CD4-positive, CD25-positive, alpha-beta regulatory T cell (primary cell): ENCODE measurements at regions not wholly inside any gene's neighbourhood (a gene's known extent, or its start where the extent isn't known, plus 50 kb on each side); places are given as distances from the start of the nearest gene placed in this dataset.

Experiments
- ATAC-seq, 2 donors: fragments of 150-1000 bp; cut with Tn5 transposase; one replicate each; pipeline ENCODE4 v1.10.0; 2021; ENCODE audit warnings: low read depth in 2 of 2, moderate number of reproducible peaks in 2 of 2, moderate library complexity in 1 of 2
- DNase-seq, 3 donors: peaks; one replicate each; pipeline versions ENCODE4 v3.0.0 to v3.0.0-alpha.2; 2012 to 2022; ENCODE audit warnings: mixed read lengths in 1 of 3
- H3K27ac ChIP-seq: one replicate; pipeline ENCODE4 v1.7.0; 2013; ENCODE audit warnings: mild to moderate bottlenecking, low read length; ENCODE audit not compliant: insufficient read depth, poor library complexity, severe bottlenecking
- H3K27me3 ChIP-seq: one replicate; pipeline ENCODE4 v1.7.0; 2013; ENCODE audit warnings: low read length; ENCODE audit not compliant: control insufficient read depth, insufficient read depth
- H3K36me3 ChIP-seq: one replicate; pipeline ENCODE4 v1.7.0; 2013; ENCODE audit warnings: mild to moderate bottlenecking, low read length, moderate library complexity; ENCODE audit not compliant: control insufficient read depth, insufficient read depth
- H3K4me1 ChIP-seq: 2 replicates; pipeline ENCODE4 v1.7.0; 2013; ENCODE audit warnings: mild to moderate bottlenecking, low read length; ENCODE audit not compliant: insufficient read depth, control insufficient read depth, poor library complexity, severe bottlenecking
- H3K4me3 ChIP-seq: one replicate; pipeline ENCODE4 v1.7.0; 2013; ENCODE audit warnings: low read depth, mild to moderate bottlenecking, low read length, moderate library complexity
- H3K9me3 ChIP-seq, 2 experiments: 1 replicate in 1 of 2; 2 replicates in 1 of 2; pipeline ENCODE4 v1.7.0; 2013; ENCODE audit warnings: low read length in 2 of 2, mild to moderate bottlenecking in 1 of 2, moderate library complexity in 1 of 2; ENCODE audit not compliant: control insufficient read depth in 2 of 2
- H3K27ac Mint-ChIP-seq, 3 donors: one replicate each; pipeline ENCODE4 v1.8.0; 2020 to 2022; ENCODE audit warnings: mild to moderate bottlenecking in 3 of 3, mixed read lengths in 3 of 3, moderate library complexity in 2 of 3
- H3K27me3 Mint-ChIP-seq: one replicate; pipeline ENCODE4 v1.8.0; 2022; ENCODE audit warnings: mild to moderate bottlenecking, mixed read lengths
- H3K36me3 Mint-ChIP-seq: one replicate; pipeline ENCODE4 v1.8.0; 2020; ENCODE audit warnings: mixed read lengths
- H3K4me1 Mint-ChIP-seq, 4 donors: one replicate each; pipeline ENCODE4 v1.8.0; 2020 to 2022; ENCODE audit warnings: mixed read lengths in 4 of 4, mild to moderate bottlenecking in 1 of 4
- H3K4me3 Mint-ChIP-seq, 4 donors: one replicate each; pipeline ENCODE4 v1.8.0; 2020 to 2022; ENCODE audit warnings: mild to moderate bottlenecking in 4 of 4, mixed read lengths in 4 of 4, moderate library complexity in 3 of 4
- H3K9me3 Mint-ChIP-seq, 7 donors: one replicate each; pipeline ENCODE4 v1.8.0; 2020 to 2022; ENCODE audit warnings: mixed read lengths in 7 of 7, mild to moderate bottlenecking in 3 of 7, moderate library complexity in 2 of 7

GRCh38 chr2:15703365-15703869 is 111.7 kb downstream of the DDX1 start:
- no peaks in the 10 kb centered on the region for H3K27me3 ChIP-seq
- no peaks in the 10 kb centered on the region for H3K4me1 ChIP-seq
- Mint-ChIP-seq H3K27ac (no peak overlapping the region), H3K4me1 (no peaks in the 10 kb centered on the region), H3K36me3 (no peaks in the 10 kb centered on the region), H3K4me3 (no peak overlapping the region), H3K9me3 (peaks cover 0 to 2% (median 0%) of the 10 kb centered on the region in 7 donors), H3K27me3 (no peaks in the 10 kb centered on the region)
- DNase-seq (no peak), ATAC-seq (no peak)
- H3K36me3 ChIP-seq: no peaks in the 10 kb centered on the region
- no peak overlapping the region for H3K27ac ChIP-seq
- no peak overlapping the region for H3K4me3 ChIP-seq
- no peaks in the 10 kb centered on the region for H3K9me3 ChIP-seq

- Histone ChIP-seq H3K27me3 (no peaks in the 10 kb centered on the region), H3K4me1 (no peaks in the 10 kb centered on the region), H3K27ac (no peak overlapping the region), H3K4me3 (no peak overlapping the region), H3K36me3 (no peaks in the 10 kb centered on the region), H3K9me3 (no peaks in the 10 kb centered on the region)
- ATAC-seq (no peak), DNase-seq (no peak)
- Mint-ChIP-seq H3K27ac (no peak overlapping the region), H3K36me3 (no peaks in the 10 kb centered on the region), H3K27me3 (no peaks in the 10 kb centered on the region), H3K9me3 (peaks cover 0 to 2% (median 0%) of the 10 kb centered on the region in 7 donors), H3K4me3 (no peak overlapping the region), H3K4me1 (no peaks in the 10 kb centered on the region)
These were observed 112.6 kb downstream of the DDX1 start for GRCh38 chr2:15704086-15704787.

GRCh38 chr2:15704788-15705115 is 113.1 kb downstream of the DDX1 start:
- no peak for ATAC-seq

GRCh38 chr2:15705310-15705709 is 113.6 kb downstream of the DDX1 start:
- no peak overlapping the region for H3K27ac Mint-ChIP-seq
- H3K36me3 Mint-ChIP-seq: no peaks in the 10 kb centered on the region

More at GRCh38 chr2:15704788-15705115, 113.1 kb downstream of the DDX1 start:
- Histone ChIP-seq H3K27me3 (no peaks in the 10 kb centered on the region), H3K9me3 (no peaks in the 10 kb centered on the region), H3K36me3 (no peaks in the 10 kb centered on the region), H3K4me1 (no peaks in the 10 kb centered on the region), H3K4me3 (no peak overlapping the region), H3K27ac (no peak overlapping the region)
- Mint-ChIP-seq H3K27ac (no peak overlapping the region), H3K4me3 (no peak overlapping the region), H3K36me3 (no peaks in the 10 kb centered on the region), H3K27me3 (no peaks in the 10 kb centered on the region), H3K9me3 (peaks cover 0 to 2% (median 0%) of the 10 kb centered on the region in 7 donors), H3K4me1 (no peaks in the 10 kb centered on the region)
- no peak for DNase-seq

GRCh38 chr2:15705839-15706386 is 114.2 kb downstream of the DDX1 start:
- H3K9me3 ChIP-seq: no peaks in the 10 kb centered on the region
- Mint-ChIP-seq H3K9me3 (peaks cover 0 to 2% (median 0%) of the 10 kb centered on the region in 7 donors), H3K27ac (no peak overlapping the region), H3K4me1 (no peaks in the 10 kb centered on the region), H3K27me3 (no peaks in the 10 kb centered on the region), H3K4me3 (no peak overlapping the region), H3K36me3 (no peaks in the 10 kb centered on the region)
- H3K4me3 ChIP-seq: no peak overlapping the region
- no peaks in the 10 kb centered on the region for H3K27me3 ChIP-seq
- no peaks in the 10 kb centered on the region for H3K4me1 ChIP-seq
- DNase-seq: no peak
- H3K36me3 ChIP-seq: no peaks in the 10 kb centered on the region
- no peak overlapping the region for H3K27ac ChIP-seq
- no peak for ATAC-seq

More at GRCh38 chr2:15705310-15705709, 113.6 kb downstream of the DDX1 start:
- Histone ChIP-seq H3K27ac (no peak overlapping the region), H3K4me1 (no peaks in the 10 kb centered on the region), H3K4me3 (no peak overlapping the region), H3K9me3 (no peaks in the 10 kb centered on the region), H3K27me3 (no peaks in the 10 kb centered on the region), H3K36me3 (no peaks in the 10 kb centered on the region)
- H3K9me3 Mint-ChIP-seq: peaks cover 0 to 2% (median 0%) of the 10 kb centered on the region in 7 donors
- H3K4me3 Mint-ChIP-seq: no peak overlapping the region
- ATAC-seq (no peak), DNase-seq (no peak)
- no peaks in the 10 kb centered on the region for H3K27me3 Mint-ChIP-seq
- no peaks in the 10 kb centered on the region for H3K4me1 Mint-ChIP-seq

- Histone ChIP-seq H3K27ac (no peak overlapping the region), H3K27me3 (no peaks in the 10 kb centered on the region), H3K9me3 (no peaks in the 10 kb centered on the region), H3K4me3 (no peak overlapping the region), H3K36me3 (no peaks in the 10 kb centered on the region), H3K4me1 (no peaks in the 10 kb centered on the region)
- H3K4me1 Mint-ChIP-seq: no peaks in the 10 kb centered on the region
- H3K36me3 Mint-ChIP-seq: no peaks in the 10 kb centered on the region
- no peak overlapping the region for H3K27ac Mint-ChIP-seq
- DNase-seq (no peak), ATAC-seq (no peak)
- H3K27me3 Mint-ChIP-seq: no peaks in the 10 kb centered on the region
- peaks cover 0 to 2% (median 0%) of the 10 kb centered on the region in 7 donors for H3K9me3 Mint-ChIP-seq
- no peak overlapping the region for H3K4me3 Mint-ChIP-seq
These were observed 114.8 kb downstream of the DDX1 start for GRCh38 chr2:15706424-15706823.

- no peak overlapping the region for H3K27ac ChIP-seq
- no peaks in the 10 kb centered on the region for H3K36me3 ChIP-seq
- H3K4me3 ChIP-seq: no peak overlapping the region
- no peak overlapping the region for H3K27ac Mint-ChIP-seq
- ATAC-seq (no peak), DNase-seq (no peak)
- no peak overlapping the region for H3K4me3 Mint-ChIP-seq
- no peaks in the 10 kb centered on the region for H3K4me1 ChIP-seq
- H3K9me3 Mint-ChIP-seq: peaks cover 0 to 2% (median 0%) of the 10 kb centered on the region in 7 donors
- no peaks in the 10 kb centered on the region for H3K36me3 Mint-ChIP-seq
- no peaks in the 10 kb centered on the region for H3K4me1 Mint-ChIP-seq
- H3K27me3 Mint-ChIP-seq: no peaks in the 10 kb centered on the region
- H3K27me3 ChIP-seq: no peaks in the 10 kb centered on the region
- H3K9me3 ChIP-seq: no peaks in the 10 kb centered on the region
These were observed 115.4 kb downstream of the DDX1 start for GRCh38 chr2:15706986-15707632.
